ENCODE measurements at regions not wholly inside any gene's neighbourhood (a gene's known extent, or its start where the extent isn't known, plus 50 kb on each side); places are given as distances from the start of the nearest gene placed in this dataset.

- TF ChIP-seq CTCF (IDR thresholded peaks at IDR 0.05; ENCODE audit: insufficient read depth, low read depth, low read length), result no peak
- TF ChIP-seq EZH2 (IDR thresholded peaks at IDR 0.05; ENCODE audit: insufficient read depth, low read length), result no peak
Observed at GRCh38 chr1:209428241-209428921, 155.1 kb upstream of the CAMK1G start.
